ENCODE measurements at regions not wholly inside any gene's neighbourhood (a gene's known extent, or its start where the extent isn't known, plus 50 kb on each side); places are given as distances from the start of the nearest gene placed in this dataset.

- Histone ChIP-seq H2BK15ac (ENCODE audit: low read depth, low read length) (no peak overlapping the region), H4K20me1 (ENCODE audit: insufficient read depth, low read length) (no peaks in the 10 kb centered on the region), H2AK9ac (replicated peaks; ENCODE audit: low read depth, low read length, poor library complexity) (no peak overlapping the region), H3K56ac (ENCODE audit: extremely low read depth, insufficient read depth, low read length) (no peak overlapping the region), H3K4me1 (ENCODE audit: control insufficient read depth, insufficient read depth, low read length) (no peaks in the 10 kb centered on the region), H2BK120ac (ENCODE audit: low read depth, low read length) (no peak overlapping the region), H3K27me3 (ENCODE audit: control insufficient read depth, insufficient read depth, low read length) (no peaks in the 10 kb centered on the region), H3K4me3 (ENCODE audit: insufficient read depth, low read depth, low read length) (peak overlapping the region; percentile 49), H3K79me1 (ENCODE audit: low read depth in 1 of 2, low read length in 2 of 2) (no peaks in the 10 kb centered on the region), H3K18ac (ENCODE audit: low read depth, low read length) (no peak overlapping the region), H4K8ac (ENCODE audit: low read depth in 2 of 2, low read length in 2 of 2) (no peak overlapping the region), H3K23ac (ENCODE audit: low read depth, low read length) (no peak overlapping the region), H2BK5ac (ENCODE audit: low read depth, low read length, poor library complexity, severe bottlenecking) (no peak overlapping the region), H3K36me3 (ENCODE audit: control insufficient read depth, insufficient read depth, low read length) (no peaks in the 10 kb centered on the region), H3K4me2 (ENCODE audit: low read depth, low read length) (peak overlapping the region; percentile 87), H3K9me1 (ENCODE audit: insufficient read depth, low read length) (no peaks in the 10 kb centered on the region), H3K4ac (ENCODE audit: low read depth, low read length) (no peak overlapping the region), H3K14ac (replicated peaks; ENCODE audit: low read depth, low read length) (no peak overlapping the region), H3K9me3 (ENCODE audit: control insufficient read depth, insufficient read depth, low read length) (no peaks in the 10 kb centered on the region), H3K27ac (ENCODE audit: insufficient read depth, low read length) (no peak overlapping the region), H4K5ac (ENCODE audit: low read depth, low read length) (no peak overlapping the region), H2AK5ac (ENCODE audit: low read depth, low read length) (no peak overlapping the region), H2BK20ac (ENCODE audit: low read depth, low read length) (no peak overlapping the region), H3K9ac (ENCODE audit: low read depth, low read length) (peak overlapping the region; percentile 17; the same call in 1 of the 2 replicates), H4K91ac (ENCODE audit: insufficient read depth, low read depth, low read length) (no peak overlapping the region), H2AFZ (replicated peaks; ENCODE audit: low read length, poor library complexity) (peak overlapping the region; percentile 88)
- ChIA-PET CTCF (interaction anchor here (0.6 kb wide), 1 partner anchor 602 kb away, joined by 4 read pairs; no protein-coding TSS in a partner anchor), POLR2A (ENCODE audit: unreplicated experiment) (interaction anchor here (0.5 to 0.6 kb wide), 2 partner anchors 10 to 597 kb away, joined by 4 to 13 read pairs; a partner anchor contains a TSS)
- BruUV-seq (replicated peaks): no TSS peak
- ATAC-seq (ENCODE audit: low read depth) (no peak), DNase-seq (no peak)
- intact Hi-C loops (cut with micrococcal nuclease) (no loop called here), dilution Hi-C loops (cut with HindIII; ENCODE audit: low sequenced_read_pairs, unreplicated experiment) (no loop called here), in situ Hi-C loops (cut with MboI; ENCODE audit: low sequenced_read_pairs) (loop anchor here (10.0 kb wide), 1 partner anchor 648 kb away; a partner anchor contains a TSS)
- no peak for TF ChIP-seq MXI1 (IDR thresholded peaks at IDR 0.05; ENCODE audit: borderline replicate concordance, low read depth, low read length)
- TF ChIP-seq CTCF (conservative IDR thresholded peaks at IDR 0.05; ENCODE audit: low read depth, low read length): no peak
- no peak for TF ChIP-seq USF2 (IDR thresholded peaks at IDR 0.05; ENCODE audit: low read depth, low read length)
- TF ChIP-seq RAD21 (IDR thresholded peaks at IDR 0.05; ENCODE audit: low read length): no peak
- no peak for TF ChIP-seq ELK1 (IDR thresholded peaks at IDR 0.05; ENCODE audit: borderline replicate concordance, low read depth, low read length)
- TF ChIP-seq MAZ (IDR thresholded peaks at IDR 0.05; ENCODE audit: borderline replicate concordance, low read depth, low read length): no peak
- TF ChIP-seq RFX5 (IDR thresholded peaks at IDR 0.05; ENCODE audit: low read depth, low read length): no peak
- no peak for TF ChIP-seq MAFK (IDR thresholded peaks at IDR 0.05; ENCODE audit: low read depth, low read length)
- no peak for TF ChIP-seq FOS (IDR thresholded peaks at IDR 0.05; ENCODE audit: low read depth, low read length)
- no peak for TF ChIP-seq CHD1 (IDR thresholded peaks at IDR 0.05; ENCODE audit: low read depth, low read length)
- TF ChIP-seq RCOR1 (IDR thresholded peaks at IDR 0.05; ENCODE audit: insufficient replicate concordance, low read length): no peak
- no peak for TF ChIP-seq BHLHE40 (IDR thresholded peaks at IDR 0.05; ENCODE audit: low read depth, low read length)
- no peak for TF ChIP-seq POLR2A (IDR thresholded peaks at IDR 0.05; ENCODE audit: low read depth, low read length)
- TF ChIP-seq CEBPB (IDR thresholded peaks at IDR 0.05; ENCODE audit: low read depth, low read length): no peak
- TF ChIP-seq SMC3 (IDR thresholded peaks at IDR 0.05; ENCODE audit: low read depth, low read length): no peak
- no peak for TF ChIP-seq NFE2L2 (IDR thresholded peaks at IDR 0.05; ENCODE audit: low read depth, low read length)
- 34% methylated on average over 10 of the region's 15 CpGs; no CpG with 5 or more reads in 1 of the 2 experiments for WGBS, 2 experiments (ENCODE audit: extremely low coverage in 2 of 2, insufficient read length in 1 of 2)
Observed at GRCh38 chr6:27156874-27157458, 90.5 kb upstream of the PRSS16 start.

Data from IMR-90 (cell line).